Panc1 (cell line): ENCODE measurements at regions not wholly inside any gene's neighbourhood (a gene's known extent, or its start where the extent isn't known, plus 50 kb on each side); places are given as distances from the start of the nearest gene placed in this dataset.

Source experiments
- ATAC-seq: fragments of 200-7000 bp; cut with Tn5 transposase; 2 replicates; pipeline ENCODE4 v1.9.1; 2020; ENCODE audit warnings: mild to moderate bottlenecking, moderate library complexity
- BruUV-seq: library from RNA; stranded (reverse); fragments of 400-500 nt; replicated peaks from 2 replicates; lab custom pipeline; 2021; lab: Mats Ljungman, UMichigan
- CTCF ChIA-PET: fragments of 300-600 bp; sonication (Branson Sonifier 250); formaldehyde crosslinking; loops from one replicate; lab custom pipeline; 2022; ENCODE audit warnings: antibody characterized with exemption; lab: Charles Lee
- POLR2A ChIA-PET: fragments of 300-600 bp; sonication (Branson Sonifier 250); formaldehyde crosslinking; loops from one replicate; lab custom pipeline; 2022; ENCODE audit warnings: antibody characterized with exemption; lab: Charles Lee
- DNase-seq: peaks from one replicate; pipeline ENCODE4 v3.0.0-alpha.2; 2010; ENCODE audit warnings: low read depth, low spot score
- H3K27ac ChIP-seq: 2 replicates; pipeline ENCODE4 v1.5.1; 2011; ENCODE audit warnings: mild to moderate bottlenecking, low read length, inconsistent platforms
- H3K27me3 ChIP-seq: fragments of 200-500 bp; sonication (Bioruptor generic); 2 replicates; pipeline ENCODE4 v1.6.0; 2014; ENCODE audit warnings: low read length, inconsistent platforms; ENCODE audit not compliant: control insufficient read depth, insufficient read depth
- H3K36me3 ChIP-seq: fragments of 200-500 bp; sonication (Bioruptor generic); 2 replicates; pipeline ENCODE4 v1.5.1; 2014; ENCODE audit warnings: inconsistent platforms, mild to moderate bottlenecking, low read length, moderate library complexity; ENCODE audit not compliant: control insufficient read depth, insufficient read depth
- H3K4me1 ChIP-seq: 2 replicates; pipeline ENCODE4 v1.5.1; 2011; ENCODE audit warnings: inconsistent platforms, mild to moderate bottlenecking, low read length, moderate library complexity; ENCODE audit not compliant: control insufficient read depth, insufficient read depth
- H3K4me3 ChIP-seq, 2 experiments: 2 replicates each; pipeline ENCODE4 v1.5.1; 2011 to 2012; ENCODE audit warnings: low read depth in 2 of 2, low read length in 2 of 2, mild to moderate bottlenecking in 2 of 2, inconsistent platforms in 1 of 2, moderate library complexity in 1 of 2
- H3K9me3 ChIP-seq: fragments of 200-500 bp; sonication (Bioruptor generic); 2 replicates; pipeline ENCODE4 v1.5.1; 2014; ENCODE audit warnings: low read depth, mild to moderate bottlenecking, inconsistent platforms, low read length, moderate library complexity; ENCODE audit not compliant: control insufficient read depth, insufficient read depth
- POLR2AphosphoS5 ChIP-seq: IDR thresholded peaks from 2 replicates; pipeline ENCODE4 v1.6.1; 2012; ENCODE audit warnings: mild to moderate bottlenecking, low read depth, low read length, moderate library complexity
- REST ChIP-seq, 2 experiments: IDR thresholded peaks; 2 replicates each; pipeline ENCODE4 v1.6.1; 2011 to 2012; ENCODE audit warnings: low read depth in 2 of 2, control low read depth in 1 of 2, low read length in 1 of 2, mild to moderate bottlenecking in 1 of 2, moderate library complexity in 1 of 2; ENCODE audit not compliant: insufficient read depth in 1 of 2
- SIN3A ChIP-seq: IDR thresholded peaks from 2 replicates; pipeline ENCODE4 v1.6.1; 2012; ENCODE audit warnings: low read depth, mild to moderate bottlenecking, low read length, moderate library complexity, borderline replicate concordance; ENCODE audit not compliant: insufficient read depth
- TCF7L2 ChIP-seq: IDR thresholded peaks from 2 replicates; pipeline ENCODE4 v1.6.1; 2011; ENCODE audit warnings: mild to moderate bottlenecking, low read depth, low read length, inconsistent platforms
- in situ Hi-C: cut with HindIII; loops from 2 replicates; pipeline ENCODE4 v1.10.0; 2016; ENCODE audit warnings: low sequenced_read_pairs, low pct_unique_long_range_greater_than_20kb
- intact Hi-C: fragments of 100-400 bp; cut with micrococcal nuclease; formaldehyde crosslinking; loops from one replicate; pipeline ENCODE4 v1.10.0; 2022; ENCODE audit not compliant: unreplicated experiment
- TF ChIP-seq, protein P1 (sequence below): fragments of 450-650 bp; IDR thresholded peaks from 2 replicates; pipeline ENCODE4 v1.5.1; 2017; ENCODE audit warnings: mild to moderate bottlenecking

DNA sequence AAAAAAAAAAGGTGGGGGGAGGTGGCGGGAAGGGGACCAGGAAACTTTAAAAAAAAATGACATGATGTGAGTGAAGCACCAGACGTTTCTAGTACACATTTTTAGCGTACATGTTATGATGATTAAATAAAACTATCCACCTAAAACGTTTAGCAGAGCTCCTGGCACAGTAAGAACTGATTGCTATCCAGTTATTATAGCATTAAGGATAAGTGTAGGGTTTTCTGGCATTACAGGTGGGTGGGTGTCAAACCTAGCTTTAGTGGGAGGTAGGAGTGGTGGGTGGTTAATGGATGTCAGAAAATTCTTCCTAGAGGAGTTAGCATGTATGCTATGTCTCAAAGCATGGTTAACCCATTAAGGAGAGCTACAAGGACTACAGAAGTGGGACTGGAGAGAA, 2329.5 kb downstream of the MAT2B start:
- no peak for DNase-seq
- ATAC-seq: no peak
- no peaks in the 10 kb centered on the region for H3K4me1 ChIP-seq
- in situ Hi-C loops (no loop called here), intact Hi-C loops (no loop called here)
- BruUV-seq: no TSS peak
- ChIA-PET POLR2A (no interaction called here), CTCF (no interaction called here)
- TF ChIP-seq POLR2AphosphoS5: no peak
- no peak for TF ChIP-seq SIN3A
- no peak for TF ChIP-seq REST (IDR thresholded peaks at IDR 0.05; ENCODE audit: insufficient read depth in 1 of 2, low read depth in 2 of 2, low read length in 1 of 2)
- TF ChIP-seq, protein P1, sequence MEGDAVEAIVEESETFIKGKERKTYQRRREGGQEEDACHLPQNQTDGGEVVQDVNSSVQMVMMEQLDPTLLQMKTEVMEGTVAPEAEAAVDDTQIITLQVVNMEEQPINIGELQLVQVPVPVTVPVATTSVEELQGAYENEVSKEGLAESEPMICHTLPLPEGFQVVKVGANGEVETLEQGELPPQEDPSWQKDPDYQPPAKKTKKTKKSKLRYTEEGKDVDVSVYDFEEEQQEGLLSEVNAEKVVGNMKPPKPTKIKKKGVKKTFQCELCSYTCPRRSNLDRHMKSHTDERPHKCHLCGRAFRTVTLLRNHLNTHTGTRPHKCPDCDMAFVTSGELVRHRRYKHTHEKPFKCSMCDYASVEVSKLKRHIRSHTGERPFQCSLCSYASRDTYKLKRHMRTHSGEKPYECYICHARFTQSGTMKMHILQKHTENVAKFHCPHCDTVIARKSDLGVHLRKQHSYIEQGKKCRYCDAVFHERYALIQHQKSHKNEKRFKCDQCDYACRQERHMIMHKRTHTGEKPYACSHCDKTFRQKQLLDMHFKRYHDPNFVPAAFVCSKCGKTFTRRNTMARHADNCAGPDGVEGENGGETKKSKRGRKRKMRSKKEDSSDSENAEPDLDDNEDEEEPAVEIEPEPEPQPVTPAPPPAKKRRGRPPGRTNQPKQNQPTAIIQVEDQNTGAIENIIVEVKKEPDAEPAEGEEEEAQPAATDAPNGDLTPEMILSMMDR: no peak
- no peak for TF ChIP-seq TCF7L2
- H3K27ac ChIP-seq: no peak overlapping the region
- no peaks in the 10 kb centered on the region for H3K27me3 ChIP-seq
- no peak overlapping the region for H3K4me3 ChIP-seq
- H3K9me3 ChIP-seq: no peaks in the 10 kb centered on the region
- H3K36me3 ChIP-seq: no peaks in the 10 kb centered on the region

GRCh38 chr5:165836046-165836445, 2330.6 kb downstream of the MAT2B start:
- BruUV-seq: no TSS peak
- POLR2A ChIA-PET: no interaction called here
- Histone ChIP-seq H3K9me3 (no peaks in the 10 kb centered on the region), H3K36me3 (no peaks in the 10 kb centered on the region), H3K4me1 (no peaks in the 10 kb centered on the region), H3K4me3 (no peak overlapping the region), H3K27me3 (no peaks in the 10 kb centered on the region), H3K27ac (no peak overlapping the region)
- intact Hi-C loops: no loop called here
- TF ChIP-seq, protein P1: no peak
- TF ChIP-seq TCF7L2: no peak
- no peak for TF ChIP-seq POLR2AphosphoS5
- no peak for TF ChIP-seq REST (IDR thresholded peaks at IDR 0.05; ENCODE audit: insufficient read depth in 1 of 2, low read depth in 2 of 2, low read length in 1 of 2)
- TF ChIP-seq SIN3A: no peak
- CTCF ChIA-PET: no interaction called here
- ATAC-seq (no peak), DNase-seq (no peak)
- in situ Hi-C loops: no loop called here
